ENCODE measurements at regions not wholly inside any gene's neighbourhood (a gene's known extent, or its start where the extent isn't known, plus 50 kb on each side); places are given as distances from the start of the nearest gene placed in this dataset.

DNA sequence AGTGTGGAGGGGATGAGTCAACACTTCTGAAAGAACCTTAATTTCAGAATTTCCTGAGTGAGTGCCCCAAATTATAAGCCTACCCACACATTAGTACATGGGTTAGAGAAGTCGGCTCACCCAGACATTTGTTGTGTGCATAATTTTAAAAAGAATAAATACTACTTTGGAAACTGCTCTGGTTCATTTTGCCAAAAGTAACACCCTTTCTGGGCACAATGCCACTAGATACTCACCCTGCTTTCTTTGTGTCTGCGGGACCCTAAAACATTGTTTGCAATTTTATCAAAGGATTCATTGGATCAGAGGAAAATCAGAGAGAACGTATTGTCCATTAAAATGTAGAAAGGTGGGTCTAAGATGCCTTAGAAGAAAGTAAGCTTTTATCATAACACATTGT, 245.5 kb upstream of the NRP1 start:
- no peak for DNase-seq

- no peak for DNase-seq
Observed at GRCh38 chr10:33573606-33574005, 239.1 kb upstream of the NRP1 start.

- no peak for DNase-seq
Observed at GRCh38 chr10:33571616-33572015, 237.1 kb upstream of the NRP1 start.

DNA sequence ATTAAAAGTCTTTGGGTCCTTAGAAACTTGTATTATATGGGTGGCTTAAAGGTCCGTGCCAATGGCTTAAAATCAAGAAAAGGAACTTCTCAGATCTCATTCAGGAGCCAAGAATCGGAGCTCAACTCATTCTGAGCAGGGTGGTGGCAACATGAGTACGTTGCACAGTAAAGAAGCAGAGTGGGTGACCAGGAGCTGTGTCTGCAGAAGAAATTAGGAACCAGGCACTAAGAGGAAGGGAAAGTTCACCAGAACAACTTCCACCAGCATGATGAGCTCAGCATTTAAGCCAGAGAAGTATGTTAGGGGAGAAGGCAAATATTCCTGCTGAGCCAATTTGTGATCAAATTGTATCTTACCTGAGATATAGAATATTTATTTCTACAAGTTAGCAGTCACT, 236.0 kb upstream of the NRP1 start:
- no peak for DNase-seq

DNA sequence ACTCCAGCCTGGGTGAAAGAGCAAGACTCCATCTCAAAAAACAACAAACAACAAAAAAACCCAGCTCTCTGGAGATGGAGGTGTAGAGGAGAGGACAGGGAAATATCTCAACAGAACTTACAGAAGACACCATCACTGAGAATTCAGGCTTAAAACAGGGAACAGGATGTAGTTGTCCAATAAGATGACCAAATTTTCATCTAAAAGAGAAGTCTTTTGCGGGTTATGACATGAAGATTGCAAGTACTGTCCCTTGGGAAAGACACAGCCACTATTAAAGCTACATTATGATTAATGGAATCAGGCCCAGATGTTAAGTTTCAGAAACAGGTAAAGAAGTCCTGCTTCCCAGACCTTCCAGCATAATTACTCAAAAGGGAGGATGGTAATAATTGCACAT, 235.2 kb upstream of the NRP1 start:
- DNase-seq = no peak

GRCh38 chr10:33566426-33566825, 232.0 kb upstream of the NRP1 start:
- no peak for DNase-seq

GRCh38 chr10:33566001-33566400, 231.5 kb upstream of the NRP1 start:
- no peak for DNase-seq

DNA sequence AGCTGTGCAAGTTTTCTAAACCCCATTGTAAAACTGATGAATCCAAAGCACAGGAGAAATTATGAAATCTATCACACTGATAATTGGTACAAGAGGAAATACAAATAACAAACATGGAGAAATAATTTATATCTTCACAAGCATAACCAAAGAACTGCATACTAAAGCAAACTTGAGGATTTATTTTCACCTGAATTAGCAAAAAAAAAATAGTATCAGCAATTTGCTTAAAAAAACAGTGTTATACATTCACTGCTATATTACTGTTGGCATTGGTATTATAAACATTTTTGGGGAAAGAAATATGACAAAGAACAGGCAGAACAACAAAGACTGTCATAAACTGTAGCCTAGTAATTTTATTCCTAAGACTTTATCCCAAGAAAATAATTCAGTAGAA, 230.8 kb upstream of the NRP1 start:
- DNase-seq = no peak

- no peak for DNase-seq
Observed at GRCh38 chr10:33559105-33559504, 224.6 kb upstream of the NRP1 start.

DNA sequence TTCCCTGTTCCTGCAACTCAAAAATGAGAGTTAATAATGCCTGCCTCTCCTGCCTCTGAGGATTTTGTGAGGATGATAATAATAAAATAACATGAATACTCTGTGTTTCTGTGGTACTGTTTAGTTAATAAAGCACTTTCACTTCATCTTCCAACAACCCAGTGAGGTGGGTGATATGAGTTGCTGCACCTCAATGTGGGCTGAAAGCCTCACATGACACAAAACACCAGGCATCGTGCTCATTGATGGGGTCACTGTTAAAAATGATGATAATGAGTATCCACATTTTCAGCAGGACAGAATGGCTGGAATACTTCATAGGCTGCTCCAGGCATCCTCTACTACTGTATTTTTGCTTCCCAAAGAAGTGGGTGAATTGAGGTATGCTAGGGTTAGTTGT, 222.8 kb upstream of the NRP1 start:
- no peak for DNase-seq

DNA sequence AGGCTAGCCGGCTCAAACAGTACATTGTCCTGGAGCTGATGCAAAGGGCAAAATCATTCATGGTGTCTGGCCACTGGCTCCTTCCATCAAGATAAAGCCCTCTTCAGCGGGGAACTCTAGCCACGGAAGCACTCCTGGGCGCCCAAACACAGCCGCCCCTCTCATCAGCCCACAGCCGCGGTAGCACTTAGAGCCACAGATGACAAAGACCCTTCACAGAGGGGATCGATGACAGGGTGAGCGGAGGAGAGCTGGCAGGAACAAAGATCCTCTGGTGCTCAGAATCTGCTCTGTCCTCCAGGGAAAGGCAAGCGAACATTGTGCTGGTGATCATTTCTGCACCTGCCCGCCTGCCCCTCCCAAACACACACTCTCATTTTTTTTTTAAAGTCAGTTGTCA, 222.2 kb upstream of the NRP1 start:
- no peak for DNase-seq

- DNase-seq = no peak
Observed at GRCh38 chr10:33556103-33556502, 221.6 kb upstream of the NRP1 start.

GRCh38 chr10:33553748-33554571, 219.5 kb upstream of the NRP1 start:
- DNase-seq = no peak

DNA sequence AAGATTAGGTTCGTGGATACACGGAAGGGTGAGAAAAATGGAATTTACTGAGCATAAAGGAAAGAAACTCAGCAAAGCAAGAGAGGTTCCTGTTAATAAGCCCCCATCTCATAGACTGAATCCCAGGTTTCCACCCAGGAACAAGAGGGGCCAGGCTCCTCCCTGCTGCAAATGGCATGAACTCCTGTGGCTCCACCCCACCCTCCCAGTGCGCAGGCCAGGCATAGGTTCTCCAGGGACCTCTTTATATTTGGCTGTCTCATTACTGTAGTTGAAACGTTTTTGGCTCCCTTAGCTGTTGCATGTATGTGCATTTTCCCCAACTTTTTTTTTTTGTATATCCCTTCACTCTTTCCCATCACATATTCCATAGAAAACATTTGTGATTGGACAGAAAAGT, 217.8 kb upstream of the NRP1 start:
- DNase-seq = no peak

DNA sequence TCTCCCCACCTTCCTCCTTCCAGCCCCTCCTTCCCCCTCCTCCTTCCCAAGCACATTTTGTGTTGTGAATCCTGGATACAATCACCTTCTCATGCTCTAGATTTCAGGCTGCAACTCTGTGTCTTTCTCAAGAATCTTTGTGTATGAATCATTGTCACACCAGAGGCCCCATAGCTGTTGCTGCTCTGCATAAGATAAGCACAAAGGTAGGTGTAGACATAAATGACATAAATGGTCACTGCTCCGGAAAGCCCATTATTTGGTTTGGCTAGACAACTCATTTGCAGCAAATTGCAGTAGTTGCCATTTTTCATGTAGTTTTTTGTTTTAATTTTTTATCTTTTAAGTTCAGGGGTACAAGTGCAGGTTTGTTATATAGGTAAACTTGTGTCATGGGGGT, 216.3 kb upstream of the NRP1 start:
- DNase-seq = no peak

DNA sequence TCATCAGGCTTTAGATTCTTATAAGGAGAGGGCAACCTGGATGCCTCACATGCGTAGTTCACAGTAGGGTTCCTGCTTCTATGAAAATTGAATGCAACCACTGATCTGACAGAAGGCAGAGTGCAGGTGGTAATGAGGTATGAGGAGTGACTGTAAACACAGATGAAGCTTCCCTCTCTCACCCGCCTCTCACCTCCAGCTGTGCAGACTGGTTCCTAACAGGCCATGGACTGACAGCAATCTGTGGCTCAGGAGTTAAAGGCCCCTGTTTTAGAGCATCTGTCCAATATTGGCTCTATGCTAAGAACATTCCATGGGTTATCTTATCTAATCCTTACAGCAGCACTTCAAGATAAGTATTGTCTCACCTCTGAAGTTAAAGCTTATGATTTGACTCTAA, 213.5 kb upstream of the NRP1 start:
- DNase-seq = no peak

DNA sequence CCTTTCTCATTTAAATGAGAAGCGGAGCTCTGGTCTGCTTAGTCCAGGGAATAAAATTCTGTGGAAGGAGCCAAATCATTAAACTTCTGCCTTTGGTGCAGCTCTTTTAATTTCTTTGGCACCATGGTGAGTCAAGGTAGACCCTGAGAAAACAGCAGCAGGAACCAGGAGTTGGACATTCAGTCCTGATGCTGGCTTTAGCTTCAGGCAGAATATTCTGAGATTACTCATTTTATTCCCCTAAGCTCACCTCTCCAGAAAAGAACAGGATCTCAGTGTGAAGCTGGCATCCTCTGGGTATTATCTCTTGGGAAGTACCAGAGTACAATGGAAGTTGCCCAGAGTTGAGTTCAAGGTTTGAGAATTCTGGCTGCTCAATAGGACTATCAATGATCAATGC, 211.6 kb upstream of the NRP1 start:
- no peak for DNase-seq

DNA sequence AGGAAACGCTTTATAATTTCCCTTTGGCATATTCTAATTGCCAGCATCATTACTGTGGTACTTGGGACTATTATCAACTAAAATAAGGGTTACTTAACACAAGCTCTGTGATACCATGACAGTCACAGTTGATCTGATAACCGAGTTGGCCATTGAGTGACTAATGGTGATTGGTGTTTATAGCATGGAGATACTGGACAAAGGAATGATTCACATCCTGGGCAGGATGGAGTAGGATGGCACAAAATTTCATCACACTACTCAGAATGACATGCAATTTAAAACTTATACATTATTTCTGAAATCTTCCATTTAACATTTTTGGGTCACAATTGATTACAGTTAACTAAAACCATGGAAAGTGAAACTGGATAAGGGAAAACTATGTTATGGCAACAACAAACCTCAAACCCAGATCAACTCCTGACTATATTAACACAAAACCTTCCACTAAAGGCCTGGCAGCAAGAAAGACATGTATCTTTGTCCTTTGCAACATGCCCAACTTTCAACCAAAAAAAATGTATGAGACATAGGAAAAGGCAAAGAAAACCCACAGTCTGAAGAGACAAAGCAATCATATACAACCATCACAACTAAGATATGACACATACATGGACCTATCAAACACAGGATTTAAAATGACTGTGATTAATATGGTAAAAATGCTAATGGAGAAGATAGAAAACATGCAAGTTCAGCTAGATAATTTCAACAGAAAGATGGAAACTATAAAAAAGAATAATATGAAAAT, 208.5 kb upstream of the NRP1 start:
- DNase-seq = no peak

- DNase-seq = no peak
Observed at GRCh38 chr10:33539116-33539515, 204.6 kb upstream of the NRP1 start.

DNA sequence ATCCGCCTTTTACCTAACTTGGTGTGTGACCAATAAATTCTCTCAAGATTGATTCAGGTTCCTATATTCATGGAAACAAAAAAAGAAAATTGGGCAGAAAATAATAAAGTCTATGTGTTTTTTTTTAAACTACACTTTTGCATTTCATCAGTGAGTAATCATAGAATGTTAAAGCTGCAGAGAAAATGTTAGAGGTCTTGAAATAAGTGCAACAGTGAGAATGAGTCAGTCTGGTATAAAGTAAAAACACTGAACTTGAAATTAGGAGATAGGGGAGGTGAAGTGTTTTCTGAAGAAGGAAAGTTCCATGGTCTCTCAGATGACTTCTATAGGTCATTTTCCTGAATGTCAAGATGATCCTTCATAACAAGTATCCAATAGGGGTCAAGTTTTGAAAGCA, 202.6 kb upstream of the NRP1 start:
- no peak for DNase-seq

DNA sequence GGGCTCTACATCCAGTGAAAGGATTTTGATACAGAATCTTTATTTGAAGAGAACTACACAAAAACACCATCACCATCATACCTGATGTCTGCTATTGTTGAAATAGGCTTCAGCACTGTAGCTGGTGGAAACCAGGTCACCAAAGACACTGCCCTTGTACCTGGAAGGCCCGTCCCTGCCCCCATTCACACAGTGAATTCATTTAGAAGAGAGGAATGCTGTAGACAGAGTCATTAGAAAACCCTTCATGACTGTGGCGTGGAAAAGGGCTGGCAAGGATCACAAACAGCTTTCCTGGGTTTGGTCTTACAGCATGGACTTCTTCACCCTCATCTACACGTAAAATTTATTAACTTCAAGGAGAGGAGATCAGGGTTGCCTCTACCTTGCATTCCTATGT, 202.0 kb upstream of the NRP1 start:
- DNase-seq = no peak

DNA sequence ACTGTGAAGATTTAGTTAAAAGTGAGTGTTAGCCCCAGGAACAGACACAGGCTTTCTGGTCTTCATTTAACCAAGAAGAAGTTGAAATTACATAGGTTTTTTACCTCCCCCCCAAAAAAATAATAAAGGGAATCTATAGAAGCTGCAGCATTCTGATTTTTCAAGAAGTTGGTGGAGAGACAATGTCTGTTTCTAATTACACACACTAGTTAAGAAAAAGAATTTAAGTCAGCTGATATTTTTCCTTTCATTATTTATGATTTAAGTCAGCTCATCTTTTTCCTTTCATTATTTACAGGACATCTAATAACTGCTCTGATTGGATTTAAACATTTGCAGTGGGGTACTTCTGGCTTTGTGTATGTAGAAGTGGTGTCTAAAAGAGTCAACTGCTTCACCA, 201.4 kb upstream of the NRP1 start:
- no peak for DNase-seq

DNA sequence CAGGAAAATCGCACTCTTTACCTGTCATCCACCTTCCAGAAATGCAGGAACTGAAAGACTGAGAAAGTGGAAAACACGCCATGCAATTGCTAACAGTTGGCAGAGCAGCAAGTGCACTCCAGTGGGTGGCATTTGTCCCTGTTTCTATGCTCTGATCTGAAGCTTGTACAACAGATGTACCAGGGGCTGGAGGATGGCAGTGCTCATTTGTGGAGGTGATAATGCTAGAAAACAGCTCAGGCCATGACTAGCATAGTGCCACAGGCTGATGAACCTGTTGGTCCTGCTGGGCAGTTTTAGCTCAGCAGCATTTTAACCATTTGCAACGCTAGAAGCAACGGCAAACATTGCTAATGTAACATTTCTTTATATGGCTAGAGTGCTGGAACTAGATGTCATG, 199.9 kb upstream of the NRP1 start:
- DNase-seq = no peak

GRCh38 chr10:33533612-33534011, 199.1 kb upstream of the NRP1 start:
- DNase-seq = no peak

GRCh38 chr10:33532901-33533300, 198.4 kb upstream of the NRP1 start:
- no peak for DNase-seq
